ENCODE measurements at regions not wholly inside any gene's neighbourhood (a gene's known extent, or its start where the extent isn't known, plus 50 kb on each side); places are given as distances from the start of the nearest gene placed in this dataset.

DNA sequence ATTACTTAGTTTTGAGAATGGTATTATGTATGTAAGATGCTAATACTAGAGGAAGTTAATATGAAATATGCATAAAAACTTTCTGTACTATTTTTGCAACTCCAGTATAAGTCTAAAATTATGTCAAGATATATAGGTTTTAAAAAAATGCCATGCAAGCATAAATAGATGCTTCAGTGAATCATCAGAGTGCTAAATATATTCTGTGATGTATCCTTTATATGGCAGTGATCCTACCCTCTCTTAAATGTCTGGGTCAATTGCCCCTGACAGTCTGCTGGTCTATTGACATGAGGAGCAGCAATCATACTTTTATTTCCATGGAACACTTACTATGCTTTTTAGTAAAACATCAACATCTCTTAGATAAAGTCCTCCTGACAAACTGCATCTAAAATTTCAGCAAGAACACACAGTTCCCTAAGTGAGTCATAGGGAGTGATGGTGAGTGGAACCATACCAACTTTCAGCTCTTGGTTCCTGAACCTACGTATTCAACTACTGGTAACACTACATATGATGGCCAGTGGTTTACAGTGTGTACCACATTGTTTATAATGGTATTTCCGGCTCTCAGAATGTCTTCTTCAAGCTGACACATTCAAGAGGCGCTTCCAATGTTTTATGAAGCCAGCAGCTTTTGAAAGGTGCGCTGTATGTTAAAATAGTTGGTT is 928.7 kb upstream of the GJE1 start:
- Histone ChIP-seq H2AFZ (no peak overlapping the region), H3F3A (ENCODE audit: insufficient read depth, low read depth) (no peaks in the 10 kb centered on the region), H3K9me2 (ENCODE audit: insufficient read depth) (no peaks in the 10 kb centered on the region), H3K27ac (no peak overlapping the region), H3K36me3 (ENCODE audit: low read depth) (no peaks in the 10 kb centered on the region), H3K27me3 (ENCODE audit: insufficient read depth, low read depth) (no peaks in the 10 kb centered on the region), H3K9me3 (ENCODE audit: insufficient read depth, low read depth) (no peaks in the 10 kb centered on the region; the same call in 1 of the 2 replicates), H3K79me2 (ENCODE audit: low read depth) (no peaks in the 10 kb centered on the region), H4K20me1 (ENCODE audit: insufficient read depth) (no peaks in the 10 kb centered on the region), H3K4me3 (no peak overlapping the region), H3K4me1 (replicated peaks; ENCODE audit: insufficient read depth) (no peaks in the 10 kb centered on the region), H3K4me2 (no peak overlapping the region)
- ChIA-PET CTCF (no interaction called here), POLR2A (ENCODE audit: unreplicated experiment) (no interaction called here)
- no peak for TF ChIP-seq EZH2 (IDR thresholded peaks at IDR 0.05; ENCODE audit: low read depth)
- intact Hi-C loops (cut with micrococcal nuclease; ENCODE audit: unreplicated experiment): no loop called here
- DNase-seq: no peak
- BruUV-seq (replicated peaks): no TSS peak

DNA sequence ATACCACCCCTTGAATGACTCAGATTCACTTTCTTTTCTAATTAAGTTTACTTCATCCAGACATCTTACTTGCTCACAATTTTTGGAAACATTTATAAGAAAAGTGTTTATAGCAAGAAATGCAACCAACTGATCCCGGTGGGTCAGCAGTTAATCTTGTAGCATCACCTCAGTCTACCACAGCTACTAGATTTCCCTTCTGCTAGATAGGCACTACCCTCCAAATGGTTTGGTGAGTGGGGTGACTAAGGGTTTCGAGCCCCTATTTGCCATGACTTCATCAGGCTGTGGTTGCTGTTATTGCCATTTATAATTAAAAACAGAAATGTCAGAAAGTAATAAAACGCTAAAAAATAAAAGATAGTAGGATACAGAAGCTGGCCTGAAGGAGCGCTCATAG is 930.1 kb upstream of the GJE1 start:
- H3K4me3 ChIP-seq: no peak overlapping the region
- no peaks in the 10 kb centered on the region; the same call in 1 of the 2 replicates for H3K9me3 ChIP-seq (ENCODE audit: insufficient read depth, low read depth)
- H3K79me2 ChIP-seq (ENCODE audit: low read depth): no peaks in the 10 kb centered on the region
- H3K27me3 ChIP-seq (ENCODE audit: insufficient read depth, low read depth): no peaks in the 10 kb centered on the region
- CTCF ChIA-PET: no interaction called here
- intact Hi-C loops (cut with micrococcal nuclease; ENCODE audit: unreplicated experiment): no loop called here
- no TSS peak for BruUV-seq (replicated peaks)
- no peaks in the 10 kb centered on the region for H3K9me2 ChIP-seq (ENCODE audit: insufficient read depth)
- no peak overlapping the region for H2AFZ ChIP-seq
- H4K20me1 ChIP-seq (ENCODE audit: insufficient read depth): no peaks in the 10 kb centered on the region
- H3K4me2 ChIP-seq: no peak overlapping the region
- DNase-seq: no peak
- no peaks in the 10 kb centered on the region for H3K36me3 ChIP-seq (ENCODE audit: low read depth)
- POLR2A ChIA-PET (ENCODE audit: unreplicated experiment): no interaction called here
- no peak for TF ChIP-seq EZH2 (IDR thresholded peaks at IDR 0.05; ENCODE audit: low read depth)
- TF ChIP-seq, protein P1, sequence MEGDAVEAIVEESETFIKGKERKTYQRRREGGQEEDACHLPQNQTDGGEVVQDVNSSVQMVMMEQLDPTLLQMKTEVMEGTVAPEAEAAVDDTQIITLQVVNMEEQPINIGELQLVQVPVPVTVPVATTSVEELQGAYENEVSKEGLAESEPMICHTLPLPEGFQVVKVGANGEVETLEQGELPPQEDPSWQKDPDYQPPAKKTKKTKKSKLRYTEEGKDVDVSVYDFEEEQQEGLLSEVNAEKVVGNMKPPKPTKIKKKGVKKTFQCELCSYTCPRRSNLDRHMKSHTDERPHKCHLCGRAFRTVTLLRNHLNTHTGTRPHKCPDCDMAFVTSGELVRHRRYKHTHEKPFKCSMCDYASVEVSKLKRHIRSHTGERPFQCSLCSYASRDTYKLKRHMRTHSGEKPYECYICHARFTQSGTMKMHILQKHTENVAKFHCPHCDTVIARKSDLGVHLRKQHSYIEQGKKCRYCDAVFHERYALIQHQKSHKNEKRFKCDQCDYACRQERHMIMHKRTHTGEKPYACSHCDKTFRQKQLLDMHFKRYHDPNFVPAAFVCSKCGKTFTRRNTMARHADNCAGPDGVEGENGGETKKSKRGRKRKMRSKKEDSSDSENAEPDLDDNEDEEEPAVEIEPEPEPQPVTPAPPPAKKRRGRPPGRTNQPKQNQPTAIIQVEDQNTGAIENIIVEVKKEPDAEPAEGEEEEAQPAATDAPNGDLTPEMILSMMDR (conservative IDR thresholded peaks at IDR 0.05): no peak
- H3F3A ChIP-seq (ENCODE audit: insufficient read depth, low read depth): no peaks in the 10 kb centered on the region
- no peak overlapping the region for H3K27ac ChIP-seq
- no peaks in the 10 kb centered on the region for H3K4me1 ChIP-seq (replicated peaks; ENCODE audit: insufficient read depth)

DNA sequence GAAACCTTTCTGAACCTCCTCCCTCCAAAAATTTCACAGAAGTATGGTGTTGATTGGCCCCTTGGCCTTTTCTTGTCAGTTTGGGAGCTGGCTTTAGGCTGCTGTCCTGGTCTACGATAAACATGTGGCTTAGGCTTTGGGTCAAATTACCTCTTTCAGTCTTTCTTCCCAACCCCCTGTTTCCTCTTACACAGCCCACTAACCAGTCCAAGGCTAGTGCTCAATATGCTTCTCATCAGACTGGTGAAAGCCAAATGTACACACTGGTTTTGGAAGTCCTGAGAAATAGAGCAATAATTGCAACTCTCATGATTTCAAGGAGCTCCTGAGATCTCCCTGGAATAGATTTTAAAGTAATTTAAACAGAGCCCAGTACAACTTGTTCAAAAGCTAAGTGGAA is 933.7 kb upstream of the GJE1 start:
- Histone ChIP-seq H4K20me1 (ENCODE audit: insufficient read depth) (no peaks in the 10 kb centered on the region), H3K27ac (no peak overlapping the region), H3K9me2 (ENCODE audit: insufficient read depth) (no peaks in the 10 kb centered on the region), H3K9me3 (ENCODE audit: insufficient read depth, low read depth) (no peaks in the 10 kb centered on the region; the same call in 1 of the 2 replicates), H3K36me3 (ENCODE audit: low read depth) (no peaks in the 10 kb centered on the region), H3F3A (ENCODE audit: insufficient read depth, low read depth) (no peaks in the 10 kb centered on the region), H3K79me2 (ENCODE audit: low read depth) (no peaks in the 10 kb centered on the region), H3K4me2 (no peak overlapping the region), H3K4me3 (no peak overlapping the region), H2AFZ (no peak overlapping the region), H3K4me1 (replicated peaks; ENCODE audit: insufficient read depth) (no peaks in the 10 kb centered on the region), H3K27me3 (ENCODE audit: insufficient read depth, low read depth) (no peaks in the 10 kb centered on the region)
- intact Hi-C loops (cut with micrococcal nuclease; ENCODE audit: unreplicated experiment): no loop called here
- no TSS peak for BruUV-seq (replicated peaks)
- no peak for DNase-seq
- no peak for TF ChIP-seq EZH2 (IDR thresholded peaks at IDR 0.05; ENCODE audit: low read depth)
- TF ChIP-seq, protein P1 (conservative IDR thresholded peaks at IDR 0.05): no peak
- ChIA-PET POLR2A (ENCODE audit: unreplicated experiment) (interaction anchor here (0.6 kb wide), 1 partner anchor 11 kb away, joined by 3 read pairs; no protein-coding TSS in a partner anchor), CTCF (no interaction called here)

All from PC-9 (cell line).